ENCODE measurements at regions not wholly inside any gene's neighbourhood (a gene's known extent, or its start where the extent isn't known, plus 50 kb on each side); places are given as distances from the start of the nearest gene placed in this dataset.

DNA sequence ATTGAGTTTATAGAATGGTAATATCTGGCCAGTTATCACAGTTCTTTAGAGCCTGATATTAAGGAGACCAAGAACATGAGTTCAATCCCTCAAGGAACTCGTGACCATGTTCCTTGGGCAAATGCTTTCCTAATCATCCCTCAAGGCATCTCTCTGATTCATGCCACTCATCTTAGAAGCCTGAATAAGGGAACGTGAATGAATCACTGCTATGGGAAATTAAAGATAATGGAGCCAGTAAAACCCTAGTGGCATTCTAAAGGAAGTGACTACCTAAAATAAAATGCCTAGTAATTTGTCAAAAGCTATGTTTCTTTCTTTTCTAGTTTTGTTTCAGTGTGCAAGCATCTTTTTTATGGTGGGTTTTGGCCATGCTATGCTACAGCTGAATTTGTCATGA, 1161.3 kb downstream of the C4orf33 start:
- Histone ChIP-seq H3F3A (ENCODE audit: insufficient read depth, low read length, poor library complexity, severe bottlenecking) (no peaks in the 10 kb centered on the region), H3K9me2 (ENCODE audit: insufficient read depth, low read length) (no peaks in the 10 kb centered on the region), H3K36me3 (ENCODE audit: insufficient read depth, low read length) (no peaks in the 10 kb centered on the region), H3K79me2 (replicated peaks; ENCODE audit: insufficient read depth, low read length) (no peaks in the 10 kb centered on the region), H3K4me2 (ENCODE audit: low read length) (no peak overlapping the region), H3K27ac (ENCODE audit: low read length) (no peak overlapping the region), H3K9me3 (ENCODE audit: low read length) (no peaks in the 10 kb centered on the region), H3K4me3 (ENCODE audit: low read length) (no peak overlapping the region), H2AFZ (ENCODE audit: low read depth, low read length) (no peak overlapping the region), H3K27me3 (ENCODE audit: insufficient read depth, low read depth, low read length) (no peaks in the 10 kb centered on the region), H4K20me1 (ENCODE audit: insufficient read depth) (no peaks in the 10 kb centered on the region), H3K9ac (ENCODE audit: low read length) (no peak overlapping the region)
- TF ChIP-seq SMC3 (conservative IDR thresholded peaks at IDR 0.05; ENCODE audit: poor library complexity): no peak
- TF ChIP-seq RAD21 (conservative IDR thresholded peaks at IDR 0.05): no peak
- TF ChIP-seq EP300 (conservative IDR thresholded peaks at IDR 0.05; ENCODE audit: poor library complexity, severe bottlenecking): no peak
- no peak for TF ChIP-seq TAF1 (IDR thresholded peaks at IDR 0.05; ENCODE audit: low read depth)

DNA sequence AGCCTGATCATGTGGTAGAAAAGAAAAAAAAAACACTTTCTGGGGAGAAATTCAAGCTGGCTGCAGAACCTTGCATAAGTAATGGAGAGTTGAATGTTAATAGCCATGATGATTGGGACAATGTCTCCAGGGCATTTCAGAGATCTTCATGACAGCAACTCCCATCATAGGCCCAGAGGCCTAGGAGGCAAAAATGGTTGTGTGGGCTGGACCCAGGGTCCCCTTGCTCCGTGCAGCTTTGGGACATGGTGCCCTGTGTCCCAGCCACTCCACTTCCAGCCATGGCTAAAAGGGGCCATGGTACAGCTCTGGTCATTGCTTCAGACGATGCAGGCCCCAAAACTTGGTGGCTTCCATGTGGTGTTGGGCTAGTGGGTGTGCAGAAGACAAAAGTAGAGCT, 1170.9 kb downstream of the C4orf33 start:
- Histone ChIP-seq H2AFZ (ENCODE audit: low read depth, low read length) (no peak overlapping the region), H3K4me3 (ENCODE audit: low read length) (no peak overlapping the region), H3K9ac (ENCODE audit: low read length) (no peak overlapping the region), H4K20me1 (ENCODE audit: insufficient read depth) (no peaks in the 10 kb centered on the region), H3F3A (ENCODE audit: insufficient read depth, low read length, poor library complexity, severe bottlenecking) (no peaks in the 10 kb centered on the region), H3K4me2 (ENCODE audit: low read length) (no peak overlapping the region), H3K9me3 (ENCODE audit: low read length) (peaks cover 8% of the 10 kb centered on the region), H3K9me2 (ENCODE audit: insufficient read depth, low read length) (no peaks in the 10 kb centered on the region), H3K27me3 (ENCODE audit: insufficient read depth, low read depth, low read length) (no peaks in the 10 kb centered on the region), H3K36me3 (ENCODE audit: insufficient read depth, low read length) (no peaks in the 10 kb centered on the region), H3K27ac (ENCODE audit: low read length) (no peak overlapping the region), H3K79me2 (replicated peaks; ENCODE audit: insufficient read depth, low read length) (no peaks in the 10 kb centered on the region)
- TF ChIP-seq MXI1 (conservative IDR thresholded peaks at IDR 0.05; ENCODE audit: poor library complexity, severe bottlenecking): no peak
- no peak for TF ChIP-seq TAF1 (IDR thresholded peaks at IDR 0.05; ENCODE audit: low read depth)
- no peak for TF ChIP-seq CTCF (IDR thresholded peaks at IDR 0.05; ENCODE audit: poor library complexity, severe bottlenecking)
- no peak for TF ChIP-seq SMC3 (conservative IDR thresholded peaks at IDR 0.05; ENCODE audit: poor library complexity)
- TF ChIP-seq REST (IDR thresholded peaks at IDR 0.05; ENCODE audit: borderline replicate concordance): no peak
- no peak for TF ChIP-seq EP300 (conservative IDR thresholded peaks at IDR 0.05; ENCODE audit: poor library complexity, severe bottlenecking)
- no peak for TF ChIP-seq EZH2 (IDR thresholded peaks at IDR 0.05; ENCODE audit: borderline replicate concordance, insufficient read depth, low read length, poor library complexity, severe bottlenecking)
- TF ChIP-seq RAD21 (conservative IDR thresholded peaks at IDR 0.05): no peak
- no peak for TF ChIP-seq POLR2AphosphoS5 (IDR thresholded peaks at IDR 0.05)

- no peak overlapping the region for H3K4me3 ChIP-seq (ENCODE audit: low read length)
- H3K9me2 ChIP-seq (ENCODE audit: insufficient read depth, low read length): no peaks in the 10 kb centered on the region
- no peak overlapping the region for H2AFZ ChIP-seq (ENCODE audit: low read depth, low read length)
- no peak for TF ChIP-seq RAD21 (conservative IDR thresholded peaks at IDR 0.05)
- no peaks in the 10 kb centered on the region for H3K79me2 ChIP-seq (replicated peaks; ENCODE audit: insufficient read depth, low read length)
- H3K36me3 ChIP-seq (ENCODE audit: insufficient read depth, low read length): no peaks in the 10 kb centered on the region
- H3K27ac ChIP-seq (ENCODE audit: low read length): no peak overlapping the region
- no peaks in the 10 kb centered on the region for H3K27me3 ChIP-seq (ENCODE audit: insufficient read depth, low read depth, low read length)
- H3K9ac ChIP-seq (ENCODE audit: low read length): no peak overlapping the region
- H4K20me1 ChIP-seq (ENCODE audit: insufficient read depth): no peaks in the 10 kb centered on the region
- peak overlapping the region; percentile 35 for H3K4me2 ChIP-seq (ENCODE audit: low read length)
- no peaks in the 10 kb centered on the region for H3F3A ChIP-seq (ENCODE audit: insufficient read depth, low read length, poor library complexity, severe bottlenecking)
- no peaks in the 10 kb centered on the region for H3K9me3 ChIP-seq (ENCODE audit: low read length)
Observed at GRCh38 chr4:130288576-130288975, 1192.6 kb downstream of the C4orf33 start.

Measured in neural cell (in vitro differentiated cells).